ENCODE measurements at regions not wholly inside any gene's neighbourhood (a gene's known extent, or its start where the extent isn't known, plus 50 kb on each side); places are given as distances from the start of the nearest gene placed in this dataset.
"Not testable (repeated sequence)": the region's sequence is repeated elsewhere in the genome, so short reads cannot be mapped to it uniquely, and the experiment has no call there.

DNA sequence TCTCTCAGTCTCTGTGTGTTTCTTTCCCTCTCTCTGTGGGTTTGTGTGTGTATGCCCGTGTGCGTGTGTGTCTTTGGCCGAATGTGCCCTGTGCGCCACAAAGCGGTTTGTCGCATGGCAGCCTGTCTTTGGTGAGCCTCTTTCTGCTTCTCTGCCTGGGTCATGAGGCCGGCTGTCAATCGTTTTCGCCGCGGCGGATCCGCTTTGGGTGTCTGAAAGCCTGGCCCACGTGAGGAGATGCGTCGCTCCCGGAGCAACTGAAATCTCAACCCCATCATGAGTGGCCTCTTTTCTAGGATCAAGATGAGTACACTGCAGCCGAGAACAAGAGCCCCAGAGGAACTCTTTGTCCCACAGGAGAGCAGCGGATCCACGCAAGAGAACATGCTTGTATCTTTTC is 98.6 kb upstream of the FOXD4L5 start:
- TF ChIP-seq, protein P1, sequence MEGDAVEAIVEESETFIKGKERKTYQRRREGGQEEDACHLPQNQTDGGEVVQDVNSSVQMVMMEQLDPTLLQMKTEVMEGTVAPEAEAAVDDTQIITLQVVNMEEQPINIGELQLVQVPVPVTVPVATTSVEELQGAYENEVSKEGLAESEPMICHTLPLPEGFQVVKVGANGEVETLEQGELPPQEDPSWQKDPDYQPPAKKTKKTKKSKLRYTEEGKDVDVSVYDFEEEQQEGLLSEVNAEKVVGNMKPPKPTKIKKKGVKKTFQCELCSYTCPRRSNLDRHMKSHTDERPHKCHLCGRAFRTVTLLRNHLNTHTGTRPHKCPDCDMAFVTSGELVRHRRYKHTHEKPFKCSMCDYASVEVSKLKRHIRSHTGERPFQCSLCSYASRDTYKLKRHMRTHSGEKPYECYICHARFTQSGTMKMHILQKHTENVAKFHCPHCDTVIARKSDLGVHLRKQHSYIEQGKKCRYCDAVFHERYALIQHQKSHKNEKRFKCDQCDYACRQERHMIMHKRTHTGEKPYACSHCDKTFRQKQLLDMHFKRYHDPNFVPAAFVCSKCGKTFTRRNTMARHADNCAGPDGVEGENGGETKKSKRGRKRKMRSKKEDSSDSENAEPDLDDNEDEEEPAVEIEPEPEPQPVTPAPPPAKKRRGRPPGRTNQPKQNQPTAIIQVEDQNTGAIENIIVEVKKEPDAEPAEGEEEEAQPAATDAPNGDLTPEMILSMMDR (IDR thresholded peaks at IDR 0.05 in 2 of 3, conservative IDR thresholded peaks at IDR 0.05 in 1 of 3; ENCODE audit: control insufficient read depth in 2 of 3, extremely low read depth in 1 of 3, insufficient read depth in 1 of 3, low read depth in 3 of 3, low read length in 3 of 3) = not testable (repeated sequence)
- TF ChIP-seq, protein P2, sequence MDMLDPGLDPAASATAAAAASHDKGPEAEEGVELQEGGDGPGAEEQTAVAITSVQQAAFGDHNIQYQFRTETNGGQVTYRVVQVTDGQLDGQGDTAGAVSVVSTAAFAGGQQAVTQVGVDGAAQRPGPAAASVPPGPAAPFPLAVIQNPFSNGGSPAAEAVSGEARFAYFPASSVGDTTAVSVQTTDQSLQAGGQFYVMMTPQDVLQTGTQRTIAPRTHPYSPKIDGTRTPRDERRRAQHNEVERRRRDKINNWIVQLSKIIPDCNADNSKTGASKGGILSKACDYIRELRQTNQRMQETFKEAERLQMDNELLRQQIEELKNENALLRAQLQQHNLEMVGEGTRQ (IDR thresholded peaks at IDR 0.05; ENCODE audit: borderline replicate concordance, low read depth, low read length) = not testable (repeated sequence)
- not testable (repeated sequence) for TF ChIP-seq BMI1 (IDR thresholded peaks at IDR 0.05; ENCODE audit: borderline replicate concordance); SRF (IDR thresholded peaks at IDR 0.05; ENCODE audit: low read depth in 2 of 2, low read length in 2 of 2); NFXL1 (IDR thresholded peaks at IDR 0.05; ENCODE audit: borderline replicate concordance); MTA3 (IDR thresholded peaks at IDR 0.05; ENCODE audit: borderline replicate concordance, low read length); SP1 (IDR thresholded peaks at IDR 0.05; ENCODE audit: low read depth, low read length); JUNB (IDR thresholded peaks at IDR 0.05)
- TF ChIP-seq, protein P3, sequence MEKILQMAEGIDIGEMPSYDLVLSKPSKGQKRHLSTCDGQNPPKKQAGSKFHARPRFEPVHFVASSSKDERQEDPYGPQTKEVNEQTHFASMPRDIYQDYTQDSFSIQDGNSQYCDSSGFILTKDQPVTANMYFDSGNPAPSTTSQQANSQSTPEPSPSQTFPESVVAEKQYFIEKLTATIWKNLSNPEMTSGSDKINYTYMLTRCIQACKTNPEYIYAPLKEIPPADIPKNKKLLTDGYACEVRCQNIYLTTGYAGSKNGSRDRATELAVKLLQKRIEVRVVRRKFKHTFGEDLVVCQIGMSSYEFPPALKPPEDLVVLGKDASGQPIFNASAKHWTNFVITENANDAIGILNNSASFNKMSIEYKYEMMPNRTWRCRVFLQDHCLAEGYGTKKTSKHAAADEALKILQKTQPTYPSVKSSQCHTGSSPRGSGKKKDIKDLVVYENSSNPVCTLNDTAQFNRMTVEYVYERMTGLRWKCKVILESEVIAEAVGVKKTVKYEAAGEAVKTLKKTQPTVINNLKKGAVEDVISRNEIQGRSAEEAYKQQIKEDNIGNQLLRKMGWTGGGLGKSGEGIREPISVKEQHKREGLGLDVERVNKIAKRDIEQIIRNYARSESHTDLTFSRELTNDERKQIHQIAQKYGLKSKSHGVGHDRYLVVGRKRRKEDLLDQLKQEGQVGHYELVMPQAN (conservative IDR thresholded peaks at IDR 0.05) = not testable (repeated sequence)

All from GM12878 (cell line).